SW480 (cell line): ENCODE measurements at regions not wholly inside any gene's neighbourhood (a gene's known extent, or its start where the extent isn't known, plus 50 kb on each side); places are given as distances from the start of the nearest gene placed in this dataset.

Source experiments
- DNase-seq: peaks from one replicate; pipeline ENCODE4 v3.0.0-alpha.2; 2016; ENCODE audit warnings: low spot score

GRCh38 chr7:115078386-115078785, 156.5 kb downstream of the MDFIC start:
- no peak for DNase-seq

- no peak for DNase-seq
These were observed 148.4 kb downstream of the MDFIC start for GRCh38 chr7:115070311-115070710.
